Breast epithelium (tissue), 4 donors: ENCODE measurements at regions not wholly inside any gene's neighbourhood (a gene's known extent, or its start where the extent isn't known, plus 50 kb on each side); places are given as distances from the start of the nearest gene placed in this dataset.

ENCODE experiments used
- DNase-seq, 2 donors: peaks; one replicate each; pipeline ENCODE4 v3.0.0-alpha.2; 2019; ENCODE audit warnings: low spot score in 2 of 2
- H3K27ac ChIP-seq, 2 donors: fragments of 200-600 bp; sonication (generic) in 1 of 2; one replicate each; pipeline ENCODE4 v1.5.1; 2016 to 2019; ENCODE audit warnings: mild to moderate bottlenecking in 1 of 2
- H3K27me3 ChIP-seq, 2 donors: fragments of 200-600 bp; sonication (generic) in 1 of 2; one replicate each; pipeline versions ENCODE4 v1.5.1 to v1.6.0; 2017 to 2019; ENCODE audit warnings: control low read depth in 1 of 2, mild to moderate bottlenecking in 1 of 2
- H3K36me3 ChIP-seq: fragments of 200-600 bp; one replicate; pipeline ENCODE4 v1.5.1; 2019
- H3K4me1 ChIP-seq, 2 donors: fragments of 200-600 bp; sonication (generic); one replicate each; pipeline ENCODE4 v1.5.1; 2016 to 2019; ENCODE audit warnings: control low read depth in 1 of 2
- H3K4me3 ChIP-seq, 3 donors: fragments of 200-600 bp; sonication (generic); 1 replicate in 2 of 3; 2 replicates in 1 of 3; pipeline ENCODE4 v1.5.1; 2016 to 2019; ENCODE audit warnings: mild to moderate bottlenecking in 3 of 3, moderate library complexity in 2 of 3
- H3K9me3 ChIP-seq, 2 donors: fragments of 200-600 bp; sonication (generic) in 1 of 2; one replicate each; pipeline ENCODE4 v1.5.1; 2016 to 2019; ENCODE audit warnings: control low read depth in 1 of 2
- CTCF ChIP-seq, 3 donors: fragments of 450-650 bp; IDR thresholded peaks; one replicate each; pipeline ENCODE4 v1.5.1; 2016 to 2017; ENCODE audit warnings: antibody characterized with exemption in 3 of 3, mild to moderate bottlenecking in 3 of 3, moderate library complexity in 3 of 3
- POLR2A ChIP-seq: fragments of 450-650 bp; IDR thresholded peaks from one replicate; pipeline ENCODE4 v1.6.1; 2016; ENCODE audit warnings: antibody characterized with exemption, mild to moderate bottlenecking, moderate library complexity
- POLR2AphosphoS5 ChIP-seq, 3 donors: sonication (generic); formaldehyde crosslinking; IDR thresholded peaks; one replicate each; pipeline ENCODE4 v1.6.1; 2017; ENCODE audit warnings: antibody characterized with exemption in 3 of 3
- intact Hi-C: fragments of 100-400 bp; cut with DNase I; formaldehyde crosslinking; loops from one replicate; pipeline ENCODE4 v1.15.1; 2023; ENCODE audit warnings: low total_unique reads

GRCh38 chr2:48169141-48169592 lies 145.3 kb upstream of the FOXN2 start:
- DNase-seq = no peak
- no peaks in the 10 kb centered on the region for H3K27me3 ChIP-seq
- H3K9me3 ChIP-seq = peaks cover 0 to 7% of the 10 kb centered on the region in 2 donors
- H3K4me1 ChIP-seq = no peaks in the 10 kb centered on the region
- intact Hi-C loops = no loop called here
- TF ChIP-seq POLR2AphosphoS5 (IDR thresholded peaks at IDR 0.05) = no peak
- TF ChIP-seq POLR2A = no peak
- no peak for TF ChIP-seq CTCF (IDR thresholded peaks at IDR 0.05)
- no peak overlapping the region for H3K27ac ChIP-seq
- no peaks in the 10 kb centered on the region for H3K36me3 ChIP-seq
- no peak overlapping the region for H3K4me3 ChIP-seq

GRCh38 chr2:48170281-48170680 lies 144.2 kb upstream of the FOXN2 start:
- TF ChIP-seq CTCF (IDR thresholded peaks at IDR 0.05) (no peak), POLR2A (no peak), POLR2AphosphoS5 (IDR thresholded peaks at IDR 0.05) (no peak)
- H3K27ac ChIP-seq = no peak overlapping the region
- no peak for DNase-seq
- H3K27me3 ChIP-seq = no peaks in the 10 kb centered on the region
- intact Hi-C loops = no loop called here
- H3K4me1 ChIP-seq = no peaks in the 10 kb centered on the region
- H3K36me3 ChIP-seq = no peaks in the 10 kb centered on the region
- no peak overlapping the region for H3K4me3 ChIP-seq
- H3K9me3 ChIP-seq = peaks cover 0 to 7% of the 10 kb centered on the region in 2 donors

- H3K27ac ChIP-seq = no peak overlapping the region
- no peak overlapping the region for H3K4me3 ChIP-seq
- H3K27me3 ChIP-seq = no peaks in the 10 kb centered on the region
- DNase-seq = no peak
- no peak for TF ChIP-seq POLR2AphosphoS5 (IDR thresholded peaks at IDR 0.05)
- TF ChIP-seq POLR2A = no peak
- no peak for TF ChIP-seq CTCF (IDR thresholded peaks at IDR 0.05)
- no peaks in the 10 kb centered on the region for H3K9me3 ChIP-seq
- no peaks in the 10 kb centered on the region for H3K36me3 ChIP-seq
- intact Hi-C loops = no loop called here
- H3K4me1 ChIP-seq = no peaks in the 10 kb centered on the region
Observed at GRCh38 chr2:48173141-48173540, 141.3 kb upstream of the FOXN2 start.

GRCh38 chr2:48174503-48174902 lies 140.0 kb upstream of the FOXN2 start:
- Histone ChIP-seq H3K4me3 (no peak overlapping the region), H3K4me1 (no peaks in the 10 kb centered on the region), H3K9me3 (no peaks in the 10 kb centered on the region), H3K27ac (no peak overlapping the region), H3K36me3 (no peaks in the 10 kb centered on the region), H3K27me3 (no peaks in the 10 kb centered on the region)
- intact Hi-C loops = no loop called here
- TF ChIP-seq POLR2A (no peak), POLR2AphosphoS5 (IDR thresholded peaks at IDR 0.05) (no peak), CTCF (IDR thresholded peaks at IDR 0.05) (no peak)
- no peak for DNase-seq

GRCh38 chr2:48175254-48175653 lies 139.2 kb upstream of the FOXN2 start:
- Histone ChIP-seq H3K27ac (no peak overlapping the region), H3K9me3 (no peaks in the 10 kb centered on the region), H3K4me1 (no peaks in the 10 kb centered on the region), H3K36me3 (no peaks in the 10 kb centered on the region), H3K27me3 (no peaks in the 10 kb centered on the region), H3K4me3 (no peak overlapping the region)
- TF ChIP-seq POLR2A (no peak), POLR2AphosphoS5 (IDR thresholded peaks at IDR 0.05) (no peak), CTCF (IDR thresholded peaks at IDR 0.05) (no peak)
- DNase-seq = no peak
- intact Hi-C loops = no loop called here
